HEK293T (cell line): ENCODE measurements at regions not wholly inside any gene's neighbourhood (a gene's known extent, or its start where the extent isn't known, plus 50 kb on each side); places are given as distances from the start of the nearest gene placed in this dataset.

Experiments used
- HDGF ChIP-seq: fragments of 450-650 bp; IDR thresholded peaks from 2 replicates; pipeline ENCODE4 v1.6.1; 2017; ENCODE audit warnings: antibody characterized with exemption, borderline replicate concordance
- LEF1 ChIP-seq: fragments of 450-650 bp; IDR thresholded peaks from 2 replicates; pipeline ENCODE4 v1.6.1; 2017; ENCODE audit warnings: mild to moderate bottlenecking, borderline replicate concordance
- SP1 ChIP-seq: fragments of 450-650 bp; IDR thresholded peaks from 2 replicates; pipeline ENCODE4 v1.6.1; 2017

GRCh38 chr4:178784491-178784890 is 1342.3 kb upstream of the AGA start:
- no peak for TF ChIP-seq HDGF
- TF ChIP-seq SP1, result no peak
- TF ChIP-seq LEF1, result no peak
